Stimulated activated CD4-positive, alpha-beta T cell treated with anti-CD3 and anti-CD28 coated beads, Interleukin-2, amount 100 ng/mL, for 4 hours (primary cell): ENCODE measurements at regions not wholly inside any gene's neighbourhood (a gene's known extent, or its start where the extent isn't known, plus 50 kb on each side); places are given as distances from the start of the nearest gene placed in this dataset.
"Not testable (repeated sequence)": the region's sequence is repeated elsewhere in the genome, so short reads cannot be mapped to it uniquely, and the experiment has no call there.

Experiments
- DNase-seq: peaks from one replicate; pipeline ENCODE4 v3.0.0-alpha.2; 2020; ENCODE audit warnings: low read depth

- DNase-seq = no peak
Observed at GRCh38 chr5:163569284-163569683, 63.9 kb downstream of the MAT2B start.

GRCh38 chr5:163571744-163572143 lies 66.3 kb downstream of the MAT2B start:
- no peak for DNase-seq

GRCh38 chr5:163574472-163575440 lies 69.3 kb downstream of the MAT2B start:
- no peak for DNase-seq

- DNase-seq = no peak
Observed at GRCh38 chr5:163578652-163579051, 73.2 kb downstream of the MAT2B start.

GRCh38 chr5:163579729-163580128 lies 74.3 kb downstream of the MAT2B start:
- DNase-seq = no peak

- no peak for DNase-seq
Observed at GRCh38 chr5:163580516-163580915, 75.1 kb downstream of the MAT2B start.

GRCh38 chr5:163583491-163584153 lies 78.2 kb downstream of the MAT2B start:
- DNase-seq = not testable (repeated sequence)

- no peak for DNase-seq
Observed at GRCh38 chr5:163585206-163585605, 79.8 kb downstream of the MAT2B start.

- DNase-seq = no peak
Observed at GRCh38 chr5:163586531-163586956, 81.1 kb downstream of the MAT2B start.

GRCh38 chr5:163594951-163595350 lies 89.5 kb downstream of the MAT2B start:
- DNase-seq = no peak

GRCh38 chr5:163595932-163596607 lies 90.7 kb downstream of the MAT2B start:
- DNase-seq = no peak

- no peak for DNase-seq
Observed at GRCh38 chr5:163596608-163597315, 91.3 kb downstream of the MAT2B start.

- DNase-seq = no peak
Observed at GRCh38 chr5:163604013-163604412, 98.6 kb downstream of the MAT2B start.

GRCh38 chr5:163607256-163607655 lies 101.8 kb downstream of the MAT2B start:
- no peak for DNase-seq

GRCh38 chr5:163608621-163609020 lies 103.2 kb downstream of the MAT2B start:
- no peak for DNase-seq

- DNase-seq = no peak
Observed at GRCh38 chr5:163609910-163610309, 104.5 kb downstream of the MAT2B start.

- no peak for DNase-seq
Observed at GRCh38 chr5:163612358-163613149, 107.1 kb downstream of the MAT2B start.

- no peak for DNase-seq
Observed at GRCh38 chr5:163613150-163613442, 107.7 kb downstream of the MAT2B start.

- no peak for DNase-seq
Observed at GRCh38 chr5:163614787-163615186, 109.4 kb downstream of the MAT2B start.

- no peak for DNase-seq
Observed at GRCh38 chr5:163619273-163619934, 114.0 kb downstream of the MAT2B start.

GRCh38 chr5:163619951-163620350 lies 114.5 kb downstream of the MAT2B start:
- no peak for DNase-seq
